GM18505 (cell line): ENCODE measurements at regions not wholly inside any gene's neighbourhood (a gene's known extent, or its start where the extent isn't known, plus 50 kb on each side); places are given as distances from the start of the nearest gene placed in this dataset.
A peak's percentile ranks its signal among the peaks of the same experiment; 100 is the strongest.

Source experiments
- ATAC-seq: cut with Tn5 transposase; IDR thresholded peaks from one replicate; pipeline ENCODE4 v1.9.1; 2021; ENCODE audit not compliant: unreplicated experiment
- POLR2A ChIP-seq: IDR thresholded peaks from 4 replicates; pipeline ENCODE4 v1.6.1; 2011; ENCODE audit warnings: borderline replicate concordance; ENCODE audit not compliant: insufficient read depth, insufficient read length; ENCODE audit errors: extremely low read depth

GRCh38 chrX:45722471-45722870 is 521.8 kb upstream of the DIPK2B start:
- ATAC-seq: no peak

GRCh38 chrX:45719751-45720501 is 519.2 kb upstream of the DIPK2B start:
- no peak for TF ChIP-seq POLR2A
- ATAC-seq: no peak

More at GRCh38 chrX:45722471-45722870, 521.8 kb upstream of the DIPK2B start:
- TF ChIP-seq POLR2A: no peak

GRCh38 chrX:45718676-45719075 is 518.0 kb upstream of the DIPK2B start:
- no peak for TF ChIP-seq POLR2A
- ATAC-seq: no peak

GRCh38 chrX:45716750-45717149 is 516.1 kb upstream of the DIPK2B start:
- no peak for TF ChIP-seq POLR2A
- ATAC-seq: no peak

GRCh38 chrX:45715748-45716147 is 515.1 kb upstream of the DIPK2B start:
- no peak for ATAC-seq
- no peak for TF ChIP-seq POLR2A

GRCh38 chrX:45714866-45715265 is 514.2 kb upstream of the DIPK2B start:
- TF ChIP-seq POLR2A: no peak
- no peak for ATAC-seq

GRCh38 chrX:45712067-45712466 is 511.4 kb upstream of the DIPK2B start:
- no peak for TF ChIP-seq POLR2A
- no peak for ATAC-seq

- no peak for ATAC-seq
- no peak for TF ChIP-seq POLR2A
Observed at GRCh38 chrX:45711231-45711630, 510.6 kb upstream of the DIPK2B start.

- ATAC-seq: peak; percentile 74
- no peak for TF ChIP-seq POLR2A
Observed at GRCh38 chrX:45710081-45710801, 509.6 kb upstream of the DIPK2B start.

- ATAC-seq: no peak
- no peak for TF ChIP-seq POLR2A
Observed at GRCh38 chrX:45709381-45709780, 508.7 kb upstream of the DIPK2B start.

GRCh38 chrX:45699158-45699557 is 498.5 kb upstream of the DIPK2B start:
- TF ChIP-seq POLR2A: no peak
- ATAC-seq: no peak

GRCh38 chrX:45697591-45697990 is 496.9 kb upstream of the DIPK2B start:
- no peak for ATAC-seq
- TF ChIP-seq POLR2A: no peak

GRCh38 chrX:45696736-45697135 is 496.1 kb upstream of the DIPK2B start:
- no peak for TF ChIP-seq POLR2A
- no peak for ATAC-seq

GRCh38 chrX:45689971-45690370 is 489.3 kb upstream of the DIPK2B start:
- TF ChIP-seq POLR2A: no peak
- ATAC-seq: no peak
